HCT116 (cell line): ENCODE measurements at regions not wholly inside any gene's neighbourhood (a gene's known extent, or its start where the extent isn't known, plus 50 kb on each side); places are given as distances from the start of the nearest gene placed in this dataset.
A peak's percentile ranks its signal among the peaks of the same experiment; 100 is the strongest.
"Not testable (repeated sequence)": the region's sequence is repeated elsewhere in the genome, so short reads cannot be mapped to it uniquely, and the experiment has no call there.

Experiments used
- ATAC-seq: fragments of 200-7000 bp; cut with Tn5 transposase; 2 replicates; pipeline ENCODE4 v1.9.1; 2020; ENCODE audit warnings: mild to moderate bottlenecking, moderate library complexity
- BruUV-seq: library from RNA; stranded (reverse); fragments of 400-500 nt; replicated peaks from 2 replicates; lab custom pipeline; 2021; lab: Mats Ljungman, UMichigan
- CTCF ChIA-PET: fragments of 300-600 bp; sonication (Branson Sonifier 250); formaldehyde crosslinking; loops from one replicate; lab custom pipeline; 2021; ENCODE audit warnings: antibody characterized with exemption; lab: Charles Lee
- POLR2A ChIA-PET: fragments of 300-600, 350-600 bp; sonication (Branson Sonifier 250); formaldehyde crosslinking; loops from one replicate; lab custom pipeline; 2021; ENCODE audit warnings: antibody characterized with exemption; lab: Charles Lee
- RAD21 ChIA-PET, 2 experiments: fragments of 300-600 bp; sonication (Branson Sonifier 250); formaldehyde crosslinking; loops; one replicate each; lab custom pipeline; 2023; ENCODE audit warnings: low total read pairs in 2 of 2; ENCODE audit not compliant: uncharacterized antibody in 2 of 2, unreplicated experiment in 2 of 2, low non-redundant PET in 1 of 2; lab: Charles Lee
- DNase-seq: peaks from one replicate; pipeline ENCODE4 v3.0.0-alpha.2; 2010; ENCODE audit warnings: low read depth, low spot score
- H2AFZ ChIP-seq: fragments of 200-600 bp; shearing (Covaris generic), sonication (generic); 2 replicates; pipeline ENCODE4 v1.6.1; 2017; ENCODE audit warnings: low read depth, mixed run types, mixed read lengths, antibody characterized with exemption, low read length; ENCODE audit not compliant: poor library complexity, severe bottlenecking
- H3K27ac ChIP-seq: 2 replicates; pipeline ENCODE4 v1.5.1; 2012; ENCODE audit warnings: low read depth, low read length
- H3K27me3 ChIP-seq: fragments of 200-600 bp; sonication (generic); 2 replicates; pipeline ENCODE4 v1.6.1; 2016; ENCODE audit warnings: mixed run types, low read length, mixed read lengths; ENCODE audit not compliant: insufficient read depth
- H3K36me3 ChIP-seq, 2 experiments: fragments of 200-500 bp in 1 of 2; fragments of 200-600 bp in 1 of 2; sonication (Bioruptor generic) in 1 of 2; sonication (generic) in 1 of 2; 2 replicates each; pipeline versions ENCODE4 v1.5.1 to v1.6.1; 2014 to 2016; ENCODE audit warnings: low read length in 2 of 2, inconsistent platforms in 1 of 2, mixed read lengths in 1 of 2, mixed run types in 1 of 2; ENCODE audit not compliant: insufficient read depth in 2 of 2, control insufficient read depth in 1 of 2
- H3K4me1 ChIP-seq, 2 experiments: fragments of 200-600 bp in 1 of 2; sonication (generic) in 1 of 2; 2 replicates each; pipeline versions ENCODE4 v1.5.1 to v1.6.1; 2012 to 2017; ENCODE audit warnings: low read length in 2 of 2, inconsistent platforms in 1 of 2, mild to moderate bottlenecking in 1 of 2, mixed read lengths in 1 of 2, mixed run types in 1 of 2, moderate library complexity in 1 of 2; ENCODE audit not compliant: insufficient read depth in 2 of 2, control insufficient read depth in 1 of 2
- H3K4me2 ChIP-seq: fragments of 200-600 bp; sonication (generic); 2 replicates; pipeline ENCODE4 v1.6.1; 2017; ENCODE audit warnings: mixed run types, low read length, mixed read lengths
- H3K4me3 ChIP-seq, 2 experiments: fragments of 200-600 bp in 1 of 2; sonication (generic) in 1 of 2; replicated peaks in 1 of 2; 2 replicates each; pipeline ENCODE4 v1.5.1; 2011 to 2016; ENCODE audit warnings: low read length in 2 of 2, control low read depth in 1 of 2, low read depth in 1 of 2, mild to moderate bottlenecking in 1 of 2, mixed read lengths in 1 of 2, mixed run types in 1 of 2
- H3K79me2 ChIP-seq: fragments of 200-600 bp; sonication (generic); 2 replicates; pipeline ENCODE4 v1.6.1; 2017; ENCODE audit warnings: mild to moderate bottlenecking, mixed run types, low read length, moderate library complexity, mixed read lengths; ENCODE audit not compliant: insufficient read depth
- H3K9ac ChIP-seq: fragments of 200-600 bp; sonication (generic); 2 replicates; pipeline ENCODE4 v1.6.1; 2016; ENCODE audit warnings: low read length, mixed read lengths
- H3K9me2 ChIP-seq: fragments of 200-600 bp; sonication (generic), shearing (Covaris generic); 2 replicates; pipeline ENCODE4 v1.6.1; 2017; ENCODE audit warnings: mixed run types, mild to moderate bottlenecking, moderate library complexity; ENCODE audit not compliant: insufficient read depth
- H3K9me3 ChIP-seq, 2 experiments: fragments of 200-500 bp in 1 of 2; fragments of 200-600 bp in 1 of 2; sonication (Bioruptor generic) in 1 of 2; sonication (generic) in 1 of 2; 2 replicates each; pipeline ENCODE4 v1.6.1; 2014 to 2017; ENCODE audit warnings: low read length in 2 of 2, mixed read lengths in 2 of 2, inconsistent platforms in 1 of 2, low read depth in 1 of 2, mild to moderate bottlenecking in 1 of 2, mixed run types in 1 of 2, moderate library complexity in 1 of 2; ENCODE audit not compliant: control insufficient read depth in 1 of 2, insufficient read depth in 1 of 2
- H4K20me1 ChIP-seq: fragments of 200-600 bp; sonication (generic), shearing (Covaris generic); 2 replicates; pipeline ENCODE4 v1.6.1; 2017; ENCODE audit warnings: mixed run types, mild to moderate bottlenecking, moderate library complexity; ENCODE audit not compliant: insufficient read depth
- CBX3 ChIP-seq: IDR thresholded peaks from 2 replicates; pipeline ENCODE4 v1.6.1; 2012; ENCODE audit warnings: low read depth
- CTCF ChIP-seq, 3 experiments: fragments of 200-600 bp in 1 of 3; sonication (generic) in 1 of 3; IDR thresholded peaks in 2 of 3; conservative IDR thresholded peaks in 1 of 3; 2 replicates each; pipeline ENCODE4 v1.5.1; 2012 to 2017; ENCODE audit warnings: low read depth in 2 of 3, low read length in 2 of 3, antibody characterized with exemption in 1 of 3, borderline replicate concordance in 1 of 3, control low read depth in 1 of 3, mild to moderate bottlenecking in 1 of 3, mixed read lengths in 1 of 3, mixed run types in 1 of 3, moderate library complexity in 1 of 3; ENCODE audit not compliant: insufficient read depth in 1 of 3
- EZH2phosphoT487 ChIP-seq: fragments of 200-600 bp; IDR thresholded peaks from 2 replicates; pipeline ENCODE4 v1.6.1; 2018; ENCODE audit warnings: antibody characterized with exemption, borderline replicate concordance
- FOSL1 ChIP-seq: IDR thresholded peaks from 2 replicates; pipeline ENCODE4 v1.6.1; 2012; ENCODE audit warnings: low read depth
- POLR2AphosphoS5 ChIP-seq: IDR thresholded peaks from 2 replicates; pipeline ENCODE4 v1.6.1; 2011; ENCODE audit warnings: mild to moderate bottlenecking, low read depth, low read length, moderate library complexity
- SP1 ChIP-seq: IDR thresholded peaks from 2 replicates; pipeline ENCODE4 v1.6.1; 2012; ENCODE audit warnings: low read depth
- TCF7L2 ChIP-seq: IDR thresholded peaks from 2 replicates; pipeline ENCODE4 v1.7.0; 2011; ENCODE audit warnings: borderline replicate concordance, inconsistent platforms; ENCODE audit not compliant: insufficient read depth, insufficient read length; ENCODE audit errors: extremely low read depth
- ZBTB33 ChIP-seq: IDR thresholded peaks from 2 replicates; pipeline ENCODE4 v1.6.1; 2011; ENCODE audit warnings: mild to moderate bottlenecking, low read length, moderate library complexity; ENCODE audit not compliant: insufficient replicate concordance; ENCODE audit errors: extremely low read depth
- intact Hi-C: fragments of 100-400 bp; cut with micrococcal nuclease; formaldehyde crosslinking; loops from 2 replicates; pipeline ENCODE4 v1.10.0; 2022
- TF ChIP-seq, protein P1 (sequence below): IDR thresholded peaks from 2 replicates; pipeline ENCODE4 v1.6.1; 2012; ENCODE audit warnings: low read depth

GRCh38 chr4:123026015-123026414, 103.6 kb upstream of the NUDT6 start:
- RAD21 ChIA-PET, H3K79me2 ChIP-seq, H3K9me2 ChIP-seq, ATAC-seq, H3K4me3 ChIP-seq, H3K27me3 ChIP-seq, H3K4me2 ChIP-seq, H4K20me1 ChIP-seq, POLR2A ChIA-PET, H3K9me3 ChIP-seq, H3K4me1 ChIP-seq, BruUV-seq, CTCF ChIA-PET, H2AFZ ChIP-seq, H3K36me3 ChIP-seq, H3K9ac ChIP-seq, intact Hi-C loops, H3K27ac ChIP-seq: not testable (repeated sequence)
- DNase-seq: peak; percentile 12

DNA sequence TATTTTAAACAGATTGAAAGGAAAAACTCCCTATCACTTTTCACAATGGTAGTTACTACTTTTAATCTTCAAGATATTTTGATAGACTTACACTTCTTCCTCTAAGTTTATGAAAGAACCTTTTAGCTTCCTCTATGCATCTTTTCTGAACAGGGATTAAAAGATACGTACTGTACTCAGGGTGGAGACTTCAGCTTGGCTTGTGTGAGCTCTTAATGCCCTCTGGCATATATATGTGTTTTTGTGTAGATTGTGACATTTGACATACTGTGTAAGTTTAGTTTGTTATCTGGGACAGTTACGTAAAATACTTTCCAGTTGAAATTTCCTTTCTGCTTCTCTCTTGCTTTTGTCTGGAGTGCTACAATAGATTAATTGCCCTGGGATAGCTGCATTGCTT, 109.3 kb upstream of the NUDT6 start:
- no peaks in the 10 kb centered on the region for H4K20me1 ChIP-seq
- ChIA-PET POLR2A (no interaction called here), CTCF (no interaction called here), RAD21 (no interaction called here)
- BruUV-seq: no TSS peak
- H3K27me3 ChIP-seq: no peaks in the 10 kb centered on the region
- H3K79me2 ChIP-seq: no peaks in the 10 kb centered on the region
- no peak overlapping the region for H3K27ac ChIP-seq
- DNase-seq (no peak), ATAC-seq (no peak)
- no peak overlapping the region for H2AFZ ChIP-seq
- intact Hi-C loops: no loop called here
- no peaks in the 10 kb centered on the region for H3K4me1 ChIP-seq
- no peak overlapping the region for H3K4me3 ChIP-seq
- H3K9ac ChIP-seq: no peak overlapping the region
- H3K9me3 ChIP-seq: no peaks in the 10 kb centered on the region
- H3K9me2 ChIP-seq: no peaks in the 10 kb centered on the region
- no peaks in the 10 kb centered on the region for H3K36me3 ChIP-seq
- TF ChIP-seq POLR2AphosphoS5 (no peak), FOSL1 (no peak), EZH2phosphoT487 (no peak), CTCF (IDR thresholded peaks at IDR 0.05 in 2 of 3, conservative IDR thresholded peaks at IDR 0.05 in 1 of 3; ENCODE audit: borderline replicate concordance in 1 of 3, insufficient read depth in 1 of 3, low read depth in 2 of 3, low read length in 2 of 3) (no peak), ZBTB33 (no peak), SP1 (no peak), CBX3 (no peak), TCF7L2 (no peak)
- TF ChIP-seq, protein P1, sequence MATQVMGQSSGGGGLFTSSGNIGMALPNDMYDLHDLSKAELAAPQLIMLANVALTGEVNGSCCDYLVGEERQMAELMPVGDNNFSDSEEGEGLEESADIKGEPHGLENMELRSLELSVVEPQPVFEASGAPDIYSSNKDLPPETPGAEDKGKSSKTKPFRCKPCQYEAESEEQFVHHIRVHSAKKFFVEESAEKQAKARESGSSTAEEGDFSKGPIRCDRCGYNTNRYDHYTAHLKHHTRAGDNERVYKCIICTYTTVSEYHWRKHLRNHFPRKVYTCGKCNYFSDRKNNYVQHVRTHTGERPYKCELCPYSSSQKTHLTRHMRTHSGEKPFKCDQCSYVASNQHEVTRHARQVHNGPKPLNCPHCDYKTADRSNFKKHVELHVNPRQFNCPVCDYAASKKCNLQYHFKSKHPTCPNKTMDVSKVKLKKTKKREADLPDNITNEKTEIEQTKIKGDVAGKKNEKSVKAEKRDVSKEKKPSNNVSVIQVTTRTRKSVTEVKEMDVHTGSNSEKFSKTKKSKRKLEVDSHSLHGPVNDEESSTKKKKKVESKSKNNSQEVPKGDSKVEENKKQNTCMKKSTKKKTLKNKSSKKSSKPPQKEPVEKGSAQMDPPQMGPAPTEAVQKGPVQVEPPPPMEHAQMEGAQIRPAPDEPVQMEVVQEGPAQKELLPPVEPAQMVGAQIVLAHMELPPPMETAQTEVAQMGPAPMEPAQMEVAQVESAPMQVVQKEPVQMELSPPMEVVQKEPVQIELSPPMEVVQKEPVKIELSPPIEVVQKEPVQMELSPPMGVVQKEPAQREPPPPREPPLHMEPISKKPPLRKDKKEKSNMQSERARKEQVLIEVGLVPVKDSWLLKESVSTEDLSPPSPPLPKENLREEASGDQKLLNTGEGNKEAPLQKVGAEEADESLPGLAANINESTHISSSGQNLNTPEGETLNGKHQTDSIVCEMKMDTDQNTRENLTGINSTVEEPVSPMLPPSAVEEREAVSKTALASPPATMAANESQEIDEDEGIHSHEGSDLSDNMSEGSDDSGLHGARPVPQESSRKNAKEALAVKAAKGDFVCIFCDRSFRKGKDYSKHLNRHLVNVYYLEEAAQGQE: no peak
- no peak overlapping the region for H3K4me2 ChIP-seq
